ENCODE measurements at regions not wholly inside any gene's neighbourhood (a gene's known extent, or its start where the extent isn't known, plus 50 kb on each side); places are given as distances from the start of the nearest gene placed in this dataset.
A peak's percentile ranks its signal among the peaks of the same experiment; 100 is the strongest.
"Not testable (repeated sequence)": the region's sequence is repeated elsewhere in the genome, so short reads cannot be mapped to it uniquely, and the experiment has no call there.

DNA sequence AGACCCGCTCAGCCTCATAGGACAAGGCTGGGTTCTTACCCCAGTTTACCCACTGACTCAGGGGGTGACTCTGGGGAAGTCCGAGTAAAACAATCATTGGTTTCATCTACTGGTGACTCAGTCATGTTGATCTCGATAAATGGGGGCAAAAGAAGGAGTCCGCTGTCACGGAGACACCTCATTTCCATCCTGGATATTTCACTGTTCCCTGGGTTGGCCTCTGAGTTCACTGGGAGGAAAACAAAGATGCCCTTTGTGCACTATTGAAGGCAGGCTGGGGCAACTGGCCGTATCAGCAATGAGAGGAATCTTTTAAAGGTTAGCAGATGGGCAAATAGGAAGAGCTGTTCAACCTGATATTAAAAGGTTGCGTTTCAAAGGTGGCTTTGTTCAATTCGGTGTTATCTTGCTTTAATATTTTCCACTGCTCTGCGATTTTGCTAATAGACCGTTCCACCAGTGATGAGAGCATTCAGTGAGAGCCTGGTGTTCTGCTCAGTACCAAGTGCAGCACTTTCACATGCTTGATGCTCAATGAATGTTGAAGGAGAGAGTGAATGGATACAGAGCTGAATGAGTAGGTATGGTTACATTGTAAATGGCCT lies 110.2 kb upstream of the EGFLAM start:
- no peak for DNase-seq

DNA sequence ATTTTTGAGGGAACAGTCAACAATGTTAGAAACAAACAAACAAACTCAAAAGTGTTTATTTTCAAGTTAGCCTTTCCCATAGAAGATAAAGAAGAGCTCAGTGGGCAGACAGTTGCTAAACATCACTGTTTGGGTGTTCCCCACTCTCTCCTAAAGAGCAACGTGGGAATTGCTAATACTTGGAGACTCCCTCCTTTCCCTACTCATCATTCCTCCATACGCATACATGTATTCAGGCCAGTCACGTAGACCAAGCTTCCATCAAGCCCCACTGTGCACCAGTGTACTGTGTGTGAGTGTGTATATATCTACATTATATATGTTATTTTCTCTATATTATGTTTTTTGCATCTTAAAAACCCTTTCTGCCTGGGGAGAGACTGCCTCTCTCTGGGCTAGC lies 115.0 kb upstream of the EGFLAM start:
- DNase-seq: no peak

DNA sequence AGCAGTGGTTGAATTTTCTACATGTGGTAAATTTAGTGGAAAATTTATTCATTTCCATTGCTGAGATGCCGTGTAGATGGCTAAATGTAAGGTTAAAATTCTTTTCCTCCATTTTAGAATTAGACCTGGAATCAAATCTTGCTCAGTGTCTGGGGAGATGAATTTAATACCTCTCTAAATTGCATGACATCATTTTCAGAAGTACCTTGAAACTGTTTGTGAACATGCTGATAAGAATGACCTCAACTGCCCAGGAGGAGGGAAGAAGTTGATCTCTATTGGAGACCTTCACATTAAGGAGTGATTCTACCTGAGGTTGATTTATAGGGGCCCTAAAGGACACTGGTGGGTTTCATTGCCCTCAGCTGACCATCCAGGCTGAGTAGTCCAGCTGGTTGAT lies 116.7 kb upstream of the EGFLAM start:
- no peak for DNase-seq

DNA sequence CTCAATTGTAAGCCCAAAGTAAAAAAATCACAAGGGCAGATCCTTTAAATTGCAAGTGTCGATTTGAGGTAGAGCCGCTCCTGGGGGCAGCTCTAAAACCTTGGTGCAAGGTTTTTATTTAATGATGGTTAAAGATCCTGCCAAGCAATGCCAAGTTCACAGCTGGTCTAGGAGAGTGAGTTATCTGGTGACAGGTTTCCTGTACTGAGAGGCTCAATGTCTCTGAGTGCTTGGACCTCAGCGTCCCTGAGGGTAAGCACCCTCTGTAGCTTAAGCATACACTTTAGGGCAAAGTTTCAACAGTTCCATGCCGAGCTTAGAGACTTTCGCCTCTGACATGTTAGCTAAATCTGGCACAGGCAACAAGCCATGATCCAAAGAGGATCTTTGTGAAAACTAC lies 119.8 kb upstream of the EGFLAM start:
- no peak for DNase-seq

DNA sequence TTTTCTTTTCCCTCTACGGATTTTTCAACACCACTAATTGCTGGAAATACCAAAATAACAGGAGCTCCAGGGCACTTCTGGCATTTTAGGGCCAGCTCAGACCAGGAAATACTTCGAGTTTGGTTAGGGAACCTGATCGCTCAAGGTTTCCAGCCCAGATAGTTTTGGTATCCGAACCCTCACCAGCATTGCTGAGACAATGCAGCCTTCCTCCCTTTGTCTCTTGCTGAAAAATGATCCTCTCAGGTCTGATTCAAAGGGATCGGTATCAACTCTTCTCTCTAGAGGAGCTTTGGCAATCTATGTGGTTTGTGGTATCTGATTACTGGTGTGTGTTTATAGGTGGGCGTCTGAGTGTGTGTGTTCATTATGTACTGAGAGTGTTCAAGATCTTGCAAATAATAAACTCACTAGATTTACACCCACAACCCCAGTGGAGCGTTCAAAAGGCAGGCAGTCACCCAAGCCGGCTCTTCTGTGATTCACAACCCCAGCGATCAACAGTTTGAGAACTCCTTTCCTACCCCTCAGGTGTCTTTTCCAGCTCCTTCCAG lies 122.8 kb upstream of the EGFLAM start:
- DNase-seq: no peak

DNA sequence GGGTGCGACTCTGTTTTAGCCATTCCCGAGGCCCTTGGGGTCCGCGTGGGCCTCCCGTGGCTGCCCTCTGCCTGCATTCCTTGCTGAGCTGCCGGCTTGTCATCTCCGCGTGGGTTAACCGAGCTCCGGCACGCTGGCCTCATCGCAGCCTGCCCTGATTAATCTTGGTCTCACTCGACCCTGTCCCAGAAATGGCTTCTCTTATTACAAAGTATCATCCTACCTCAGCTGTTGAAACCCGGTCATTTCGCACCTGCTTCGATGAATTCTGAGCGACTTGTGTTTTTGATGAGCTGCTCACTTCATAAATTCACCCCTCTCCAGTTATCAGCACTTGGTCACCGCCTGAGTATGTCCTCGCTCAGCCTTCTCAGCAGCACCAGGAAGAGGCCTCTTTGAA lies 123.5 kb upstream of the EGFLAM start:
- DNase-seq: no peak

DNA sequence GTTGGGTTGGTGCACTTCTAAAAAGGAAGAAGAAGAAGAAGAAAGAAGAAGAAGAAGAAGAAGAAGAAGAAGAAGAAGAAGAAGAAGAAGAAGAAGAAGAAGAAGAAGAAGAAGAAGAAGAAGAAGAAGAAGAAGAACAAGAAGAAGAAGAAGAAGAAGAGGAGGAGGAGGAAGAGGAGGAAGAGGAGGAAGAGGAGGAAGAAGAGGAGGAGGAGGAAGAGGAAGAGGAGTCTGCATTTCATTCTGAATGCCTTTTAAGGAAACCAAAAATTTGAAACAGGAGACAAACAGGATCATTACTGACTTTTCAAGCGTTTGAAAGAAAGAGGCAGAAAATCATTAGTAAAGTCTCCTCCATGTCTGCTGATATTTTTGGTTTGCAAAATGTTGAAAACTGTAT lies 124.1 kb upstream of the EGFLAM start:
- not testable (repeated sequence) for DNase-seq

DNA sequence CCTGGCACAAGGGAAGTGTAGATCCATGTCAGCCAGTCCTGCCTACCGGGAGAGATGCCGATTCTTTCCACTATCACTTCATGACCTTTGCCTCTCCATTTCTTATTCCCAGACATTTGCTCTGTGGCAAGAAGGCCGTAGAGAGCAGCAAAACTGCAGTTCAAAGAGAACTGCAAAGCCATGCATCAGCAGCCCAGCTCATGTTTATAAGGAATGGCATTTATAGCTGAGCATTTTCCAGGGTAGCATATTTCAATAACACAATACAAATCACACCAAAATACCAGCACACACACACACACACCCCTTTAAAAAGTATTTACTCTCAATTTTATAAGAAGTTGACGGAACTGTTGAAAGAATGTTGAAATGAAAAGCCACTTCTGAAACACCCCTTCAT lies 126.7 kb upstream of the EGFLAM start:
- DNase-seq: no peak

DNA sequence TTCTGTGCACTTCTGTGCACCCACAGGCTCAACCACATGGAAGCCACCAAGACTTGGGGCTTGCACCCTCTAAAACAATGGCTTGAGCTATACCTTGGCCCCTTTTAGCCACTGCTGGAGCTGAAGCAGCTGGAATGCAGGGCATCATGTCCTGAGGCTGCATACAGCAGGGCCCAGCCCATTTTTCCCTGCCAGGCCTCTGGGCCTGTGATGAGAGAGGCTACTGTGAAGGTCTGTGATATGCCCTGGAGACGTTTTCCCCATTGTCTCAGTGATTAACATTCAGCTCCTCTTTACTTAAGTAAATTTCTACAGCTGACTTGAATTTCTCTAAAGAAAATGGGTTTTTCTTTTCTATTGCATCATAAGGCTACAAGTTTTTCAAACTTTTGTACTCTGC lies 134.0 kb upstream of the EGFLAM start:
- no peak for DNase-seq

DNA sequence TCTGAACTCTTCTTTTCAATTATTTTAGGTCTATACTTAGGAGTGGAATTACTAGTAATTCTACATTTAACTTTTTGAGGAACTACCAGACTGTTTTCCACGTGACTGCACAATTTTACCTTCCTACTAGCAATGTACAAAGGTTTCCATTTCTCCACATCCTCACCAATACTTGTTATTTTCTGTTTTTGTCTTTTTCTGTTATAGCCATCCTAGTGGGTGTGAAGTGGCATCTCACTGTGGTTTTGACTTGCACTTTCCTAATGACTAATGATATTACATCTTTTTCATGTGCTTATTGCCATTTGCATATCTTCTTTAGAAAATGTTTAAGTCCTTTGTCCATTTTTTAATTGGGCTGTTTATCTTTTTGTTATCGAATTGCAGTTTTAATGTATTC lies 136.9 kb upstream of the EGFLAM start:
- no peak for DNase-seq

DNA sequence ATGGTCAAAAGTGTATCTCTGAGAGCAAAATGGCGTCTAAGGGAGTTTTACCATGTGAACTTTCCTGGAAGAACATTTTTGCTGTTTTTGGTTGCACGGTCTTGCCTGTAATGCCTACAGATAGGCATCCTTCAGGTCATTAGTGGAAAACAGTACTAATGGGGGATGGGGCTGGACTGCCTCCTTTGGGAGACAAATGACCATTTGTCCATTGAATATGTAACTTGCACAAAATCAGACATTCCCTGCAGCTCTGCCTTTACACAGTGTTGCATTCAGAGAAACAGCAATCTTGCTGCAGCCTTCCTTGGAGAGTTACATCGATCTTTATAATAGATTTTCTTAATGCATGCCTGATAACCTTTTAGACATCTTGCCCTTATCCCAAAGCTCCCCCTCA lies 138.5 kb upstream of the EGFLAM start:
- no peak for DNase-seq

DNA sequence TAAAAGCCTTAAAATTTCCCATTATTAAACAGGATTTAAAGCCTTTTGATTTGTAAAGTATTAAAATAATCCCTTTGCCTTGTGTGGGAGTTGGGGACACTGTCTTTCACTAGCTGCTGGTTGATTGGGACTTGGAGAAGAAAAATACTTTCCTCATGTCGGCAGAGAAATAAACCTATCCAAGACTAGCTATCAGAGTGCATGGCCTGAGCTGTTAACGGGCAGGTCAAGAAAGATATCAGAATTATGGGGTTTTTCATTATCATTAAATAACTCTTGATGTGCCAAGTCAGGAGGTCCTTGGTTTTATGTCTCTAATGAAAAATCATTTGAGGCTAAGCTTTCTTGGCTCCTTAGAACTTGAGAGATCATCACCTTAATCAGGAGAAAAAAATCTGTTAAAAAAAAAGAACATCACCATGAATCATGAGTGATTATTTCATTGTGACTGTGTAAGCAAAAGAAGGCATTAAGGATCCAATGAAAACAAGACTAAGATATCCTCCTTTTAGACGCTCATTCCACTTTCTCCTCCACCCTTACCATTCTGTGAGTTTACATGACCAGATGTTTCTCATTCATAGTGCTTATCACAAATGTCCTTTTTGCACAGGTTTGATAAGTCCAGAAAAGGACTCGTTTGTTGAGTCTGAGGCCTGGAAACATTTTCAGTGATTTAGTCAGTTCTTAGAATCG lies 140.4 kb upstream of the EGFLAM start:
- peak; percentile 1 for DNase-seq

DNA sequence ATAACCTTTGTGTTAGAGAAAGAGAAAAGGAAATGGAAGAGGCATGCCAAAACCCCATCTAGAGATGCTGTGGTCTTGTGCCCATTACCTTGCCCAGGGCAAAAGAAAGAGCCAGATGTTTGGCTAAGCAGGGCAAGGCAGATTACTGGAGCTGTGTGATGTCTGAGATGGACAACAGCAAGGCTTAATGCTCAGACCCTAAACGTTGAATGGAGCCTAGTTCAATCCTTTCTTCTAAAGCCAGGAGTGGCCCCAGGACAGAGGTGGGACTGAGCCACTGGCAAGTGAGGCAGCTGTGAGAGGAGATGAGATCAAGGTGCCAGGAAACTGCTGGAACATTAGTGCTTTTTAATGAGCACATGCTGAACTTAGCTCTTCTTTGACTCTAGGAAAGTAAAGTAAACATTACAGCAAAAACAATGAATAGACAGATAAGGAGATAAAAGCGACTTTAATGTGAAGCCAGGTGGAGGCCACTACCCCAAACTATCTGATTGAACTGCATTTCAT lies 143.0 kb upstream of the EGFLAM start:
- DNase-seq: no peak

DNA sequence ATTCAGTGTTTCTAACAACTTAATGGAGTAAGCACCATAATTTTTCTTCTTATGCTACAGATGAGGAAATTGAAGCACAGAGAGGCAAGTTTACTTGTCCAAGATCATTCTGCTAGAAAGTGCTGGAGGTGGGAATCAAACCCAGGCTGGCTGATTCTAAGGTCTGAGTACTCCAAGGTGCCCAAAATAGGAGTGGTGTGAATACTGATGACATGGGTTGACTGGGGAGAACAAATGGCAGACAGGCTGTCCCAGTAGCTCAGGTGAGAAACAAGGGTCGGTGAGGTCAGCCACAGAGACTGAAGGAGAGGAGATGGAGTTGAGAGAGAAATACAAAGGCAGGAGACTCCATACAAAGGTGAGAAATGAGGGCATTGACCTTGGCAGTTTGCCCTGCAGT lies 144.5 kb upstream of the EGFLAM start:
- DNase-seq: no peak

DNA sequence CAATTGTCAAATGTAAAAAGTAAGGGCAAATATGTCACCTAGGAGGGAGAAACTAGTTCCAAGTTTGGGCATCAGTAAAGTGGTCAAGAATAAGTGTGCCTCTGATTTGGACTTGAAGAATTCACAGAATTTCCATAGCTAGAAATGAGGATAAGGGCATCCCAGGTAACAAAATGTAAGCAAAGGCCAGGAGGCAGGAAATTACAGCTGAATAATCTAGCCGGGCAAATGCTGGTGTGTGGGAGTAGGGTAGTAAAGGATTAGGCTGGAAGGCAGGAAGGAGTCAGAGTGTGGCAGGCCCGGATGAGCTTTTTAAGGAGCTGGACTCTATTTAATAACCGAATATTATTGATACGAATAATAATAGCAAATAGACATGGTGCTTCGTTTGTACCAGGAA lies 144.9 kb upstream of the EGFLAM start:
- DNase-seq: no peak

DNA sequence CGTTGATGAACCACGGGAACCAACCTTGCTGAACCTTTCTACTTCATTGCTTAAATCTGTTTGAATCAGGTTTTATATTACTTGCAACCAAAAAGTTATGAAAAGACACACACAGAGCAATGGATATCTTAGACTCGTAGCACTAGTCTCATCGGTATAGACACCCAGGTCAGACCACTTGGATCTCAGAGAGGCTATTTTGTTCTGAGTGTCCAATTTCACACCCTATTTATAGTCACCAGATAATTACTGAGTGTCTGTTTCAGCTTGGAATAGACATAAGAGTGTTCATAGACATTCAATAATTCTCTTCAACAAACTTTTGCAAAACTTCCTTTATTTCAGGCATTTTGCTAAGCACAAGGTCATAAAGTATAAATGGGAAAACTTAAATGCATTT lies 145.4 kb upstream of the EGFLAM start:
- DNase-seq: no peak

DNA sequence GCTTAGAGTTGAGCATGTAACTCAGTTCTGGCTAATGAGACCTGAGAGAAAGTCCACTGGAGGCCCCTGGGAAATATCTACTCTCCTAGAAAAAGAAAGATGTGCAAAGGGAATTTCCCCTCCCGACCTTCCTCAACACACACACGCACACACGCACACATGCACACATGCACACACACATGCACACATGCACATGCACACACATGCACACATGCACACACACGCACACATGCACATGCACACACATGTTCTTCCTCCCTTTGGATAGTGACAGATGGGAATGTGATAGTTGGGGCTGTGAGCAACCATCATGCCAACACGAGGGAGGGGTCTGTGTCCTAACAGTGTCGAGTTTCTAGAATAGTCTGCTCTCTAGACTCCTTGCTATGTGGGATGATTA lies 148.2 kb upstream of the EGFLAM start:
- no peak for DNase-seq

DNA sequence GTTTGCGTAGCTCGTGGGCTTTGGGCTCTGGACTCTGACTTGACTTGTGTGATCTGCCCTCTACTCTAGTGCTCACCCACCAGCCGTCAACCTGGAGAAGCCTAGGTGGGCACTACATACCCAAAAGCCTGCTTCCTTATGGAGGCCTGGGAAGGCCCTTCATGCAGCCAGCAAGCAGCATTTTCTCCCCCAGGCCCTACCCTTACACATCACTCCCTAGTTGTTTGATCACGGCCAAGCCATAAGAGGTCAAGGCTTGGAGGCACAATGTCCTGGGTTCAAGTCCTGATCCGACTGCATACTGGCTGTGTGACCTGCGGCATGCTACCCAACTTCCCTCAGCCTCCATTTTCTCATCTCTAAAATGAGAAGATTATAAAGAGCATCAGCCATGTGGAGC lies 151.3 kb upstream of the EGFLAM start:
- no peak for DNase-seq

DNA sequence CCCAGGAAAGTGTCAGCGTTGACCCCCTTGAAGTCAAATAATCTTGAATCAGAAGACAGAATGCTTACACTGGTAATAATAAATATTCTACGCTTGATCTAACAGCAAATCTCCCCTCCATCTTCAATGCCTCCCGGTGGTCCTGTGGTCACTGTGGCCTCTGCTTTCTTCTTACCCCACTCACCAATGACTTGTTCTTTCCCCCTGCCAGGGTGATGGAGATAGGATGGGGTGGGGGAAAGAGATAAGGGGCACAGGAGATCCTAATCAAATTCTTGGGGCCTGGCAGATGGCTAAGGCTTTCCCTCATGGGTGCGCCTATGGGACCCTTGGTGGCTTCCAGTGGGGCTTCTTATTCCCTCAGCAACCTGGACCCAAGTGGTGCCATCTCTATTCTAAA lies 152.6 kb upstream of the EGFLAM start:
- DNase-seq: no peak

DNA sequence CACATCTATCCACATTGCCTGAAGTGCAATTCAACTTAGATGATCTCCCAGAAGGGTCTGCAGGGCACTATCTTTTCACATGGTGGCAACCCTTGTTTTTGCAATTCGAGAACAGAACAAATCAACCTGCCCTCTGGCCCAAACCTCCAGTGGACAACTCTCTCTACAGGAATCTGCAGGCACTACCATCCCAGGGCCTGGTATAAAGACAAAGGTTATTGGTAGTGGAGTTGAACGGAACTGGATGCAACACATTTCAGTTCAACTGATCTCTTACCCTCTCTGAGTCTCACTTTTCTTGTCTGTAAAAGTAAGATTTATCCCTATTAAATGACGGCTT lies 153.2 kb upstream of the EGFLAM start:
- DNase-seq: no peak

DNA sequence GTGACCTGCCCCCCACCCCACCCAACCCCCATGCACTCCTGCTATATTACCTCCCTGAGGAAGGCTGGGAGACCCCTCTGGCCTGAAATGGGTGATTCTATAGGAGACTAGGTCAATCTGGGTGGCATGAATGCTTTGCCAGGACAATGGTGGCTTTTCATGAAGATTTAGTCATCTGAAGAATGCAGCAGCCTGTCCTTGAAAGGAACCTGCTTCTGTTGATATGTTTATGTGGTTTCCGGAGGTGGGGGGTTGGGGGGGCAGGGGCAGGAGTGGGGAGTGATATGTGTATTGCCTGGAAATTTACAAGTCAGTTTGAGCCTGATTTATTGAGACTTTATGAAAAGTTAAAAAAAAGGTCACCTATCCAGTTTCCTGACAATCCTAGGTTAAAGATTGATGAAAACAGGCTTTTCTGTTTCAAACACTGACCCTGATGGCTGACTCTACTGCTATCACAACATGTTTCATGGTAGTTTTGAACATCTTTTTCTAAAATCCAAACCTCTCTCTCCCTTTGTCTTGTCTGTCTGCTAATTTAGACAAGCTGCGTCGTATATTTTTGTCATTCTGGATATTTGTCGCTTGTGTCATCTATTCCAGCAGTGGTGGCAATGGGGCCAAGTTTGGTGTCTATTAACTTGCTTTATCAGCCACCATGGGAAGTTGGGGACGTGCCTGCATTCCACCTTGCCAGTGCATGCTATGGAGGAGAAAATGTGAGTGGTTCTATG lies 153.7 kb upstream of the EGFLAM start:
- DNase-seq: peak; percentile 8

DNA sequence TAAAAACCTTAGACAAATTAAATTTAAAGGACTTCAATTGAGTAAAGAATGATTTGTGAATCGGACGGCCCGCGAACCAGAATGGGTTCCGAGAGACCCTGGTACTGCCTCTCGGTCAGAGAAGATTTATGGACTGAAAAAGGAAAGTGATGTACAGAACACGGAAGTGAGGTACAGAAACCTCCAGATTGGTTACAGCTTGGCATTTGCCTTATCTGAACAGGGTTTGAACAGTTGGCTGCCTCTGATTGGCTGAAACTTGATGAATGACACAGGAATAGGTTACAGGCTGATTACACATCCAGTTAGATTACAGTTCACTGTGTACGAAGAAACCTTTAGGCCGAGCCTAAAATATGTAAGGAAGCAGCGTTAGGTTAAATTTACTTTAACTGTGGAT lies 156.5 kb upstream of the EGFLAM start:
- DNase-seq: no peak

DNA sequence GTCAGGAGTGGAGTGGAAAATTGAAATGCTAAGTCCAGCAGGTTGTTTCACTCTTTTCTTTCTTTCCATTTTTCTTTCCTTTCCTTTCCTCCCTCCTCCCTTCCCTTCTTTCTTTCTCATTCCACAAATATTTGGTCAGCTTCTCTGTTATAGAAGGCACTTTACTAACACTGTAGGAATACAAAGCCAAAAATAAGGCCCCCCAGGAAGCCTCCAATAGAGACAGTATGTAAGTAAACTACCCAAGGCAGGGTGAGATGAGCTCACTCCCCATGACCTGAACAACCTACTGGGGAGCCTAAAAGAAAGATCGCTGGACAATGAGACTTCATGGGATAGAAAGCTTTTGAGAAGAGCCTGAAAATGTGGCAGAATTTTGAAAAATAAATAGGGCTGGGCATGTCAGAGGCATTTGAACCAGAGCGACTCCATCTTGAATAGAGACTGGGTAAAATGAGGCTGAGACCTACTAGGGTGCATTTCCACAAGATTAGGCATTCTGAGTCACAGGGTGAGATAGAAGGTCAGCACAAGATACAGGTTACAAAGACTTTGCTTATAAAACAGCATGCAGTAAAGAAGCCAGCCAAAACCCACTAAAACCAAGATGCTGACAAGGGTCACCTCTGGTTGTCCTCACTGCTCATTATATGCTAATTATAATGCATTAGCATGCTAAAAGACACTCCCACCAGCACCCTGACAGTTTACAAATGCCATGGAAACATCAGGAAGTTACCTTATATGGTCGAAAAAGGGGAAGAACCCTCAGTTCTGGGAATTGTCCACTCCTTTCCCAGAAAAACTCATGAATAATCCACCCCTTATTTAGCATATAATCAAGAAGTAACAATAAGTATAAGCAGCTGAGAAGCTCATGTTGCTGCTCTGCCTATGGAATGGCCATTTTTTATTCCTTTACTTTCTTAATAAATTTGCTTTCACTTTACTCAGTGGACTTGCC lies 158.9 kb upstream of the EGFLAM start:
- peak; percentile 2 for DNase-seq
